B cell (primary cell): ENCODE measurements at regions not wholly inside any gene's neighbourhood (a gene's known extent, or its start where the extent isn't known, plus 50 kb on each side); places are given as distances from the start of the nearest gene placed in this dataset.

Experiments
- ATAC-seq: fragments of 200-7000 bp; cut with Tn5 transposase; one replicate; pipeline ENCODE4 v1.10.0; 2021; ENCODE audit warnings: low read depth, mild to moderate bottlenecking, moderate number of reproducible peaks, moderate library complexity
- CTCF ChIA-PET: fragments of 350-600 bp; sonication (Branson Sonifier 250); formaldehyde crosslinking; loops from one replicate; lab custom pipeline; 2021; ENCODE audit warnings: antibody characterized with exemption, inconsistent platforms; lab: Charles Lee
- POLR2A ChIA-PET: fragments of 350-600 bp; sonication (Branson Sonifier 250); formaldehyde crosslinking; loops from one replicate; lab custom pipeline; 2021; ENCODE audit warnings: antibody characterized with exemption; lab: Charles Lee
- DNase-seq: peaks from one replicate; pipeline ENCODE4 v3.0.0; 2013
- H2AFZ ChIP-seq: 2 replicates; pipeline ENCODE4 v1.6.1; 2012; ENCODE audit warnings: mild to moderate bottlenecking, low read depth, low read length; ENCODE audit not compliant: insufficient read depth, poor library complexity, severe bottlenecking
- H3K27ac ChIP-seq, 2 donors: 1 replicate in 1 of 2; 2 replicates in 1 of 2; pipeline ENCODE4 v1.5.1; 2012 to 2013; ENCODE audit warnings: low read length in 2 of 2, mild to moderate bottlenecking in 2 of 2, moderate library complexity in 1 of 2
- H3K27me3 ChIP-seq, 4 experiments: fragments of 200-600 bp in 1 of 4; sonication (generic) in 1 of 4; replicated peaks in 1 of 4; 1 replicate in 2 of 4; 2 replicates in 2 of 4; pipeline versions ENCODE4 v1.6.1 to v1.7.0; 2013 to 2016; ENCODE audit warnings: low read length in 3 of 4, mild to moderate bottlenecking in 2 of 4, mixed read lengths in 1 of 4, moderate library complexity in 1 of 4; ENCODE audit not compliant: insufficient read depth in 4 of 4, control insufficient read depth in 3 of 4; ENCODE audit errors: control extremely low read depth in 1 of 4
- H3K36me3 ChIP-seq, 2 experiments: replicated peaks in 1 of 2; 1 replicate in 1 of 2; 2 replicates in 1 of 2; pipeline versions ENCODE4 v1.6.1 to v1.7.1; 2013; ENCODE audit warnings: low read length in 1 of 2; ENCODE audit not compliant: insufficient read depth in 2 of 2, control insufficient read depth in 1 of 2; ENCODE audit errors: control extremely low read depth in 1 of 2, extremely low read depth in 1 of 2
- H3K4me1 ChIP-seq, 2 donors: fragments of 200-600 bp in 1 of 2; sonication (generic) in 1 of 2; 1 replicate in 1 of 2; 2 replicates in 1 of 2; pipeline versions ENCODE4 v1.5.1 to v1.6.1; 2013 to 2017; ENCODE audit warnings: low read length in 2 of 2; ENCODE audit not compliant: control insufficient read depth in 2 of 2, insufficient read depth in 2 of 2
- H3K4me2 ChIP-seq: replicated peaks from 2 replicates; pipeline ENCODE3; 2012; ENCODE audit warnings: mild to moderate bottlenecking, low read depth, low read length; ENCODE audit not compliant: poor library complexity, severe bottlenecking
- H3K4me3 ChIP-seq, 5 experiments: fragments of 200-600 bp in 1 of 5; sonication (generic) in 1 of 5; 1 replicate in 3 of 5; 2 replicates in 2 of 5; pipeline versions ENCODE4 v1.5.1 to v1.7.0; 2011 to 2016; ENCODE audit warnings: low read length in 4 of 5, mild to moderate bottlenecking in 4 of 5, low read depth in 2 of 5, control low read depth in 1 of 5, moderate library complexity in 1 of 5; ENCODE audit not compliant: insufficient read depth in 1 of 5; ENCODE audit errors: control extremely low read depth in 1 of 5, extremely low read depth in 1 of 5
- H3K79me2 ChIP-seq: fragments of 200-600 bp; sonication (generic); one replicate; pipeline ENCODE4 v1.6.0; 2016; ENCODE audit warnings: low read length; ENCODE audit not compliant: control insufficient read depth, insufficient read depth
- H3K9ac ChIP-seq: fragments of 200-600 bp; sonication (generic); 2 replicates; pipeline ENCODE4 v1.6.1; 2017; ENCODE audit warnings: mild to moderate bottlenecking, low read length, moderate library complexity
- H3K9me3 ChIP-seq, 3 donors: one replicate each; pipeline versions ENCODE4 v1.6.1 to v1.7.1; 2013; ENCODE audit warnings: low read length in 2 of 3; ENCODE audit not compliant: control insufficient read depth in 2 of 3, insufficient read depth in 1 of 3; ENCODE audit errors: control extremely low read depth in 1 of 3
- H4K20me1 ChIP-seq: 2 replicates; pipeline ENCODE4 v1.6.0; 2012; ENCODE audit warnings: mild to moderate bottlenecking, low read length; ENCODE audit not compliant: insufficient read depth, control insufficient read depth, poor library complexity, severe bottlenecking
- H3K27ac Mint-ChIP-seq: one replicate; pipeline ENCODE4 v1.8.0; 2021; ENCODE audit warnings: mixed read lengths
- H3K27me3 Mint-ChIP-seq: one replicate; pipeline ENCODE4 v1.8.0; 2021; ENCODE audit warnings: mixed read lengths
- H3K4me1 Mint-ChIP-seq: one replicate; pipeline ENCODE4 v1.8.0; 2021; ENCODE audit warnings: mixed read lengths
- H3K4me3 Mint-ChIP-seq: one replicate; pipeline ENCODE4 v1.8.0; 2021; ENCODE audit warnings: mixed read lengths
- H3K9me3 Mint-ChIP-seq: one replicate; pipeline ENCODE4 v1.8.0; 2022; ENCODE audit warnings: mixed read lengths; ENCODE audit not compliant: insufficient read depth
- CTCF ChIP-seq: fragments of 200-600 bp; IDR thresholded peaks from one replicate; pipeline ENCODE4 v1.8.0; 2022; ENCODE audit warnings: antibody characterized with exemption, mild to moderate bottlenecking
- EZH2 ChIP-seq: IDR thresholded peaks from 2 replicates; pipeline ENCODE4 v1.6.1; 2012; ENCODE audit warnings: borderline replicate concordance, low read depth, mild to moderate bottlenecking, moderate library complexity, low read length; ENCODE audit not compliant: insufficient read depth, poor library complexity, severe bottlenecking
- WGBS: methylation state at CpG from one replicate; pipeline ENCODE4 v1.1.5; 2013; ENCODE audit warnings: missing lambda C conversion rate; ENCODE audit not compliant: insufficient coverage; 5-methylcytosine and 5-hydroxymethylcytosine counted together
- intact Hi-C: fragments of 100-400 bp; cut with micrococcal nuclease; formaldehyde crosslinking; loops from one replicate; pipeline ENCODE4 v1.10.0; 2022

GRCh38 chr3:35936571-35936970 is 297.2 kb downstream of the ARPP21 start:
- no peak overlapping the region for H3K4me3 ChIP-seq
- H3K4me2 ChIP-seq, result no peak overlapping the region
- no peak overlapping the region for H2AFZ ChIP-seq
- no peaks in the 10 kb centered on the region for H4K20me1 ChIP-seq
- H3K4me3 Mint-ChIP-seq, result no peak overlapping the region
- peaks cover 8% of the 10 kb centered on the region for H3K27me3 Mint-ChIP-seq
- intact Hi-C loops, result no loop called here
- H3K27ac ChIP-seq, result no peak overlapping the region
- CTCF ChIA-PET, result no interaction called here
- peaks cover 0 to 2% (median 0%) of the 10 kb centered on the region in 4 experiments for H3K27me3 ChIP-seq
- H3K9ac ChIP-seq, result no peak overlapping the region
- ATAC-seq (no peak), DNase-seq (no peak)
- H3K27ac Mint-ChIP-seq, result no peak overlapping the region
- H3K36me3 ChIP-seq, result no peaks in the 10 kb centered on the region
- H3K9me3 ChIP-seq, result no peaks in the 10 kb centered on the region
- POLR2A ChIA-PET, result no interaction called here
- no peaks in the 10 kb centered on the region for H3K4me1 Mint-ChIP-seq
- H3K9me3 Mint-ChIP-seq, result no peaks in the 10 kb centered on the region
- no peaks in the 10 kb centered on the region for H3K79me2 ChIP-seq
- TF ChIP-seq CTCF (no peak), EZH2 (no peak)
- no peaks in the 10 kb centered on the region for H3K4me1 ChIP-seq

- no peak overlapping the region for H3K4me2 ChIP-seq
- intact Hi-C loops, result no loop called here
- no peaks in the 10 kb centered on the region for H3K9me3 ChIP-seq
- H3K4me1 ChIP-seq, result no peaks in the 10 kb centered on the region
- H4K20me1 ChIP-seq, result no peaks in the 10 kb centered on the region
- TF ChIP-seq CTCF, result no peak
- TF ChIP-seq EZH2, result no peak
- no peaks in the 10 kb centered on the region for H3K9me3 Mint-ChIP-seq
- no peaks in the 10 kb centered on the region for H3K4me1 Mint-ChIP-seq
- H2AFZ ChIP-seq, result no peak overlapping the region
- no peak for ATAC-seq
- no peaks in the 10 kb centered on the region for H3K27me3 Mint-ChIP-seq
- no peak overlapping the region for H3K27ac Mint-ChIP-seq
- no peak overlapping the region for H3K4me3 ChIP-seq
- H3K27me3 ChIP-seq, result no peaks in the 10 kb centered on the region
- no peaks in the 10 kb centered on the region for H3K79me2 ChIP-seq
- POLR2A ChIA-PET, result no interaction called here
- H3K27ac ChIP-seq, result no peak overlapping the region
- H3K4me3 Mint-ChIP-seq, result no peak overlapping the region
- no peaks in the 10 kb centered on the region for H3K36me3 ChIP-seq
- CTCF ChIA-PET, result no interaction called here
- WGBS, result no CpG with 5 or more reads among the region's 2 CpGs
- no peak overlapping the region for H3K9ac ChIP-seq
- DNase-seq, result no peak
Measured at GRCh38 chr3:35944926-35945710, 305.8 kb downstream of the ARPP21 start.
